ENCODE measurements at regions not wholly inside any gene's neighbourhood (a gene's known extent, or its start where the extent isn't known, plus 50 kb on each side); places are given as distances from the start of the nearest gene placed in this dataset.

DNA sequence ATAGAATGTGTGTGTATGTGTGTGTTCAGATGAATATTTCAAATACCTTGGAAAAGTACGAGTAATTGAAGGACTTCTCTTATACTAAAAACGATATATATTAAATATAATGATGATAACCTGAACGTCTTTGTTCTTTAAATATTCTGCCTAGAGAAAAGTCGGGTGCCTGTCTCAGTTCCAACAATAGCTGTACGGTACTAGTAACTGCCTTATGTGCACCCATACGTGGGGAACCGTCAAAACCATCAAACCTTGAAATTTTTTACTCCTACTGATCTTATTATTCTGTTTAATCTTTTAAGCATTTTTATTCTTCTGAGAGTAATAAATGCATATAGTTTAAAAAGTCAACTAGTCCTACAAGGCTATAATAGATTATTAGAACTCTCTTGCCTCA, 1045.7 kb downstream of the C4orf33 start:
- TF ChIP-seq, protein P1, sequence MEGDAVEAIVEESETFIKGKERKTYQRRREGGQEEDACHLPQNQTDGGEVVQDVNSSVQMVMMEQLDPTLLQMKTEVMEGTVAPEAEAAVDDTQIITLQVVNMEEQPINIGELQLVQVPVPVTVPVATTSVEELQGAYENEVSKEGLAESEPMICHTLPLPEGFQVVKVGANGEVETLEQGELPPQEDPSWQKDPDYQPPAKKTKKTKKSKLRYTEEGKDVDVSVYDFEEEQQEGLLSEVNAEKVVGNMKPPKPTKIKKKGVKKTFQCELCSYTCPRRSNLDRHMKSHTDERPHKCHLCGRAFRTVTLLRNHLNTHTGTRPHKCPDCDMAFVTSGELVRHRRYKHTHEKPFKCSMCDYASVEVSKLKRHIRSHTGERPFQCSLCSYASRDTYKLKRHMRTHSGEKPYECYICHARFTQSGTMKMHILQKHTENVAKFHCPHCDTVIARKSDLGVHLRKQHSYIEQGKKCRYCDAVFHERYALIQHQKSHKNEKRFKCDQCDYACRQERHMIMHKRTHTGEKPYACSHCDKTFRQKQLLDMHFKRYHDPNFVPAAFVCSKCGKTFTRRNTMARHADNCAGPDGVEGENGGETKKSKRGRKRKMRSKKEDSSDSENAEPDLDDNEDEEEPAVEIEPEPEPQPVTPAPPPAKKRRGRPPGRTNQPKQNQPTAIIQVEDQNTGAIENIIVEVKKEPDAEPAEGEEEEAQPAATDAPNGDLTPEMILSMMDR (IDR thresholded peaks at IDR 0.05) = no peak
- no peak for ATAC-seq (ENCODE audit: low FRiP score)
- no peak for DNase-seq (ENCODE audit: low spot score)

DNA sequence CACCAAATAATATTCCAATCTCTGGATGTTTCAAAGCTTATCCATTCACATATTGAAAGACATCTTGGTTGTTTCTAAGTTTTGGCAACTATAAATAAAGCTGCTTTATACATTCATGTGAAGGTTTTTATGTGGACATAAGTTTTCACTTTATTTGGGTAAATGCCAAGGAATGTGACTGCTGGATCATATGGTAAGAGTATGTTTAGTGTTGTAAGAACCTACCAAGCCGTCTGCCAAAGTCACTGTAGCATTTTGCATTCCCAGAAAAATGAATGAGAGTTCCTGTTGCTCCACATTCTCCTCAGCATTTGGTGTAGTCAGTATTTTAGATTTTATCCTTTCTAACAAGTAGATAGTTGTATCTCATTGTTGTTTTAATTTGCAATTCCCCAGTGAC, 1047.7 kb downstream of the C4orf33 start:
- TF ChIP-seq, protein P1 (IDR thresholded peaks at IDR 0.05) = no peak
- DNase-seq (ENCODE audit: low spot score) = no peak
- ATAC-seq (ENCODE audit: low FRiP score) = no peak

DNA sequence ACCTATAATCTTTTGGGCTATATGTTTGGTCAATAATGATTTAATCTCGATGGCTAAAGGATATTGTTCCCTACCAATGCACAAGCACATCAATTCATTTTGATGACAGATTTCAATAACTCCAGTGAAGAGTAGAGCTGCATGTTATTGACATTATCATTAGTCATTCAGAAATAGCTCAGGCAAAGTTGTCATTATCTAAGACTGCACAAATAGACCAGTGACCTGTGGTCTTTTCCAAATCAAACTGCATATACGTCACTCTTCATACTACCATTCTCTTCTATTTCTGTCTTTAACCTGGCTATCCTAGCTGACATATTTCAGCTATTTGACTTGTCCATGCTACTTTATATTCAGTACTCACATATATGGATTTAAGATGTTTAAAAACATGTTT, 1050.8 kb downstream of the C4orf33 start:
- TF ChIP-seq, protein P1 (IDR thresholded peaks at IDR 0.05) = no peak
- ATAC-seq (ENCODE audit: low FRiP score) = no peak
- no peak for DNase-seq (ENCODE audit: low spot score)

DNA sequence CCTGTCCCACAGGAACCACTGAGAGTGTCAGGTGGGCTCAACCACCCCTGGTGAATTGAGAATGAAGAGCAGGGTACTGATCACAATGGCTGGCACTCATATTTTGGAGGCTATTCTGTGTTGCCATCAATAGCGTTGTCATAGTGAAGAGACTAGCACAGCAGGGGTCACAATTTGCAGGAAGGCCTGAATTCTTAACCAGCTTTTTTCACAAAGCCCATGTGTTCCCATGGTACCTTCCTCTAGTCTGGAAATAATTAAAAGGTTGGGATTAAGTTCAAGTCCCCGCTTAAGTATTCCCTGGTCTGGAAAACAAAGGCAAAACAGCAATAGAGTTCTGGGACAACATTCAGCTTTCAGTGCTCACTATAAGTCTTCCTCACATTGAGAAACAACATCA, 1051.7 kb downstream of the C4orf33 start:
- ATAC-seq (ENCODE audit: low FRiP score) (no peak), DNase-seq (ENCODE audit: low spot score) (no peak)
- TF ChIP-seq, protein P1 (IDR thresholded peaks at IDR 0.05) = no peak

DNA sequence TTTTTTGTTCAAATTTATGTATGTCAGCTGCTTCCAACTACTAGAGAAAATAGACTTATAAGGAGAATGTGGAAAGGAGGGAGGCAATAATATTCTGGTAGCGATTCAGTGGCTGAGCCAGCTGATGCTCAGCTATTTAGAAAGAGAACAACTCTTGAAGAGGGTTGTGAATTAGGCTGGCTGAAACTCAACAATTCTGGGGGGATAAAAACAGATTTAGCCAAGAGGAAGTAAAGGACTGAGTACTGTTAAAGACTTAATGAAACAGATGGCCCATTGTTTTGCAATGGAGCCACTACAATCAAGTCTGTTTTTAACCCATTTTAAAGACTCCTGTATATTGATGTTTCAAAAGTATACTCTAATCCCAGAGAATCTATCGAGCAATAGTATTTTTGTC, 1058.9 kb downstream of the C4orf33 start:
- no peak for ATAC-seq (ENCODE audit: low FRiP score)

DNA sequence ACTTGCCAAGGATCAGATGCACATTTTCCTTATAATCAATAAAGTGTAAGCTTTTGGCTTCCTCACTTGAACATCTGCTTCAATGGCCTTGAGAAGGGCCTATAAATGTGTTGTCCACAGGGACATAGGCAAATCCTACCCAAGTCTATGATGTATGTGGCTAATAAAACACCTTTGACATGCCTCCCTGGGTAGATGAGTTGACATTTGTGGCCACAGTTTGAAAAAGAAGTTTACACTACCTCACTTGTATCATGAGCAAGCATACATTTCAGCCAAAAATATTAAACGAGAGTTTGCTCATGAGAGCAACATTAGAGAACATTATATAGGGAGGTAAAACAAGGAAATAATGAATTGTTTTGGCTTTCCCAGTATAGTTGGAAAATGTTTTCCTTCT, 1067.7 kb downstream of the C4orf33 start:
- DNase-seq (ENCODE audit: low spot score) (no peak), ATAC-seq (ENCODE audit: low FRiP score) (no peak)
- TF ChIP-seq, protein P1 (IDR thresholded peaks at IDR 0.05) = no peak

More for the DNA sequence above, 1058.9 kb downstream of the C4orf33 start:
- TF ChIP-seq, protein P1 (IDR thresholded peaks at IDR 0.05) = no peak
- no peak for DNase-seq (ENCODE audit: low spot score)

DNA sequence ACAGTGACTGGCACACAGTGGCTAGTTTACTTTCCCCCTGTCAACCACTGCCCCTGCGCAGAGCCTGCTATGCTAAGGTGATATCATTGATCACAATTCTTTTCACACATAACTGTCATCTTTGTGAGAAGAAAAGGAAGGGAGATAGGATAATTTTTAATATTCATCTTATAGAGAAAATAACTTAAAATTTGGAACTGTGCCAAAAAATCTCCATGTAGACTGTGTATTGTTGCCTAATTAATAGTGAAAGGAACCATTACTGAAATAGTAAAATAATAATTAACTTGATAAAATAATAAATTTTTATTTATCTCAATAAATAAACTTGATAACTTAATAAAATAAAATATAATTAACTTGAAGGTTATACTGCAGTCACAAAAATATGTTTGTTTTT, 1069.4 kb downstream of the C4orf33 start:
- ATAC-seq (ENCODE audit: low FRiP score) (no peak), DNase-seq (ENCODE audit: low spot score) (no peak)
- TF ChIP-seq, protein P1 (IDR thresholded peaks at IDR 0.05) = no peak

All from omental fat pad (tissue), 3 donors.